Iris pigment epithelial cell (primary cell): ENCODE measurements at regions not wholly inside any gene's neighbourhood (a gene's known extent, or its start where the extent isn't known, plus 50 kb on each side); places are given as distances from the start of the nearest gene placed in this dataset.

ENCODE experiments used
- DNase-seq: peaks from one replicate; pipeline ENCODE4 v3.0.0-alpha.2; 2011; ENCODE audit warnings: low read depth

DNA sequence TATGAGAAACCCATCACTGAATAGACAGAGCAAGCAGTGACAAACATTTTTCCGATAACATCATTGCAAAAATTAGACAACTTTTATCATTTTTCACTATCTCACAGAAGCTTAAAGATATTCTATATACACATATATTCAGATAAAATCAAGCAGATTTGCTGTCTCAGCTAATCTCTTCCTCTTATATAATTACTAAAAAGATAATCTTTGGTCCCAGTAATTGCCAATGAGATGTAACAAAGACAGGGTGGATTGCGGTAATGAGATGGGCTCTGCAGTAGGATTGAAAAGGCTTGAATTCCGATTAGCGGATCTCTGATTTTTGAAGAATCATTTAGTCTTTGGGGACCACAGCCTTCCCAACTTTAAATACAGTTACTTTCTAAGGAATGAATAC is 63.5 kb downstream of the SYT4 start:
- no peak for DNase-seq

DNA sequence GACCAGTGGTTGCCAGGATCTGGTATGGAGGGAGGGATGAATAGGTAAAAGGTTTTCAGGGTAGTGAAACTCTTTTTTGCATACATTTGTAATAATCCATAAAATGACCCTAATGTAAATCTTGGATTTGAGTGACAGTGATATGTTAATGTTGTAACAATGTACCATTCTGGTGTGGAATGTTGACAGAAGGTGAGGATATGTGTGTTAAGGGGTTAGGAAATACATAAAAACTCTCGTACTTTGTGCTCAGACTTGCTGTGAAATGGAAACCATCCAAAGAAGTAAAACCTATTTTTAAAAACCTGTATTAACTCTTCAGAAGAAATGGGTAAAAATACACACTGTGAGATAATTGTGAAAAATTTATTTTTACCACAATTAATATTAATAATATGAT is 66.2 kb downstream of the SYT4 start:
- DNase-seq = no peak

DNA sequence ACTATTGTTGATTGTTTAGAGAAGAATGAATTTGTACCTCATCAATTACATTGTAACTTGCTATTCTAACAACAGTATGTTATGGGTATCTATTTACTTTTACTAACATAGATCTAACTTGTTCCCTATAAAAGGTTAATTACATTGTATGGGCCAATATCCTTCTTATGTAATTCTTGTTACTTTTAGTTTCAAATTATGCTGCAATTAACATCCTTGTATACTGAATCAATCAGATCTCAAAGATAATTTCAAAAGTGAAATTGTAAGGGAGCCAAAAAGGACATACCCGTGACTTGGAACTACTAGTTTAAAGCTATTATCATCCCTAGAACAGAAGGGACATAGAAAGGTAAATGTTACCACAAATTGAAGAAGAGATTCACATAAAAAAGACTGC is 79.9 kb upstream of the RIT2 start:
- DNase-seq = no peak

DNA sequence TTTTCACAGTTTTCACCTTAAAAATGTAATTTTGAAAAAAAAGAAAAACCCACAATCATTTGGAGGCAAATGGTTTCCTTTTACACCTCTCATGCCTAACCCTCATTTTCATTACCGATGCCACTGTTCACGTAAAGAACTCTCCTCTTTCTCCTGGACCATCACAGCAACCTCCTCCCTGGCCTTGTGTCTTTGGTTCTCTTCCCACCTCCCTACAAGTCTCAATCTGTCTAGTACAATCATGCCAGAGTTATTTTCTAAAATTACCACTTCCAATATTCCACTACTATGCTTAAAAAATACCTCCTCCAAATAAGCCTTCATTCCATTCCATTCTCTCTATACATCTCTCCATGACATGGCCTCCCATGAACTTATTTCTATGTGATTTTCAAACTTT is 77.9 kb upstream of the RIT2 start:
- DNase-seq = no peak

- DNase-seq = peak; percentile 66
Measured at GRCh38 chr18:43192408-43192807, 76.9 kb upstream of the RIT2 start.

GRCh38 chr18:43181711-43182110 is 66.2 kb upstream of the RIT2 start:
- no peak for DNase-seq

- no peak for DNase-seq
Measured at GRCh38 chr18:43180814-43181213, 65.3 kb upstream of the RIT2 start.

DNA sequence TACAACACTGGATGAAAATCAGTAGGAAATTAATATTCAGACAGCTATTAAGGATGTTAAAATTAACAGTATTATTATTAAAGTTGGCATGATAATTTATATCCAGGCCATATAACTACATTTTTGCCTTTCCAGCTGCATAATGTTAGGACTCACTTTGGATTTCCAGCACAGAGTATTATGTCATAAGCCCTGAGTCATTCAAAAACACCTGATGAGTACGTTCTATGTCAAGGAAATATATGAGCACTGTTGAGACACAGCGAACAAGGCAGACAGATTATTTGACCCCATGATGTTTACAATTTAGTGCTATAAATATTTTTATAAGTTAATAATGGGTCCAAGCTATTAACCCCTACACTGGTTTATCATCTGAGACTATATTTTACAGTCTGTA is 59.8 kb upstream of the RIT2 start:
- DNase-seq = peak; percentile 53

- no peak for DNase-seq
Measured at GRCh38 chr18:43170586-43170985, 55.1 kb upstream of the RIT2 start.
